Ramos (cell line): ENCODE measurements at regions not wholly inside any gene's neighbourhood (a gene's known extent, or its start where the extent isn't known, plus 50 kb on each side); places are given as distances from the start of the nearest gene placed in this dataset.

ENCODE experiments used
- in situ Hi-C: fragments of 300-500 bp; cut with MboI; formaldehyde crosslinking; loops from one replicate; pipeline ENCODE4 v1.14.3; 2022; ENCODE audit warnings: low sequenced_read_pairs; ENCODE audit not compliant: unreplicated experiment

DNA sequence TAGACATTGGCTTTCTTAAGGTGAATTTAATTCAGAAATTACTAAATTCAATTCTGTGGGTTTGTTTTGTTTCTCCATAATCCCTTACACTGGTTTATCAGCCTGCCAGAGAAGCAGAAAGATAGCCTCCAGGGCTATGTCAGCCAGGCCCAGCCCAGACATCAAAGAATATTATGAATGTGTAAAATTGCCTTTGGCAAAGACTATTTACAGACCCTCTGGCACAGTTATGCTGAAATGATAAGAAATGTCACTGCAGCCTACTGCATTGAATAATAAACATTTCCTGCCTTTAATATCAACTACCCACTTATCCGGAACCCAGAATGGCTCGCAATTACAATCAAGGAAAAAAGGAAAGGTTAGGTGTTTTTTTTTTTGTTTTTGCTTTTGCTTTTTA, 562.5 kb upstream of the LRRC4C start:
- in situ Hi-C loops, result no loop called here

DNA sequence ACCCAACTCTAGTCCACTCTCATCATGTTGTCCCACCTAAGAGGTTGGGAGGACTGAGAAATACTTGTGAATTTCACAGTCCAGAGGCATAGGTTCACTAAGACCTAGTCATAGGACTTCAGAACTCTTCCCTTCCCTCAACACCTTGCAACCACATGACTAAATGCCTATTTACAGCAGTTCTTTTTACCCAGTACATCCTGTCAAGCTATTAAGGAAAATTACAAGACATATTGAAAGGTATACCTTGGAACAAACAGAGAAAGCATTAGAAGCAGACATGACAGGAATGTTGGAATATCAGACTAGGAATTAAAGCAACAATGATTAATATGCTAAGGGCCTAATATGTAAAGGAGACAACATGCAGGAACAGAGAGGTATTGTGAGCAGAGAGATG, 563.8 kb upstream of the LRRC4C start:
- in situ Hi-C loops, result no loop called here

- in situ Hi-C loops, result loop anchor here (25.0 kb wide), 1 partner anchor 112 kb away; no protein-coding TSS in a partner anchor
Measured at GRCh38 chr11:42025121-42025803, 565.8 kb upstream of the LRRC4C start.

- in situ Hi-C loops, result loop anchor here (25.0 kb wide), 1 partner anchor 102 kb away; no protein-coding TSS in a partner anchor
Measured at GRCh38 chr11:42034826-42035225, 575.4 kb upstream of the LRRC4C start.

GRCh38 chr11:42036201-42036600, 576.7 kb upstream of the LRRC4C start:
- in situ Hi-C loops, result loop anchor here (25.0 kb wide), 1 partner anchor 101 kb away; no protein-coding TSS in a partner anchor

GRCh38 chr11:42043312-42043711, 583.9 kb upstream of the LRRC4C start:
- in situ Hi-C loops, result loop anchor here (25.0 kb wide), 1 partner anchor 94 kb away; no protein-coding TSS in a partner anchor

- in situ Hi-C loops, result loop anchor here (25.0 kb wide), 1 partner anchor 89 kb away; no protein-coding TSS in a partner anchor
Measured at GRCh38 chr11:42047637-42048555, 588.4 kb upstream of the LRRC4C start.

DNA sequence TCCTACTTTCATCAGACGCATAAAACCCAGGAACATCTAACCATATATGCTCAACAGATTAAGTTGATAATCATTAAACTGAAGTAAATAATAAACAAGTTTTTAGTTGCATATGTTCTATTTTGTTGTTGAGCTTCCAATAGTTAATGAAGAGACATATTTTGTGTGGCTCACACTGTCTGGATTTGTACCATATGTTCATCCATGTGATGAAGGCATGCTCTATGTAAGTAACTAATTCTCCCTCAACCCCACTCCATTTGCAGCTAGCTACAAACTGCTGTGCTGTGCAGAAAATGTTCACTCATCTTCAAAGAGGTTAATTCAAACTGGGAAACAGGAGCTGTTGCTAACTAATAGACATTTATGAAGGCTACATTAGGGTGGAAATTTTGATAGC, 589.7 kb upstream of the LRRC4C start:
- in situ Hi-C loops, result loop anchor here (25.0 kb wide), 1 partner anchor 88 kb away; no protein-coding TSS in a partner anchor

- in situ Hi-C loops, result loop anchor here (25.0 kb wide), 1 partner anchor 88 kb away; no protein-coding TSS in a partner anchor
Measured at GRCh38 chr11:42049650-42050049, 590.2 kb upstream of the LRRC4C start.

- in situ Hi-C loops, result no loop called here
Measured at GRCh38 chr11:42054351-42054900, 595.0 kb upstream of the LRRC4C start.

DNA sequence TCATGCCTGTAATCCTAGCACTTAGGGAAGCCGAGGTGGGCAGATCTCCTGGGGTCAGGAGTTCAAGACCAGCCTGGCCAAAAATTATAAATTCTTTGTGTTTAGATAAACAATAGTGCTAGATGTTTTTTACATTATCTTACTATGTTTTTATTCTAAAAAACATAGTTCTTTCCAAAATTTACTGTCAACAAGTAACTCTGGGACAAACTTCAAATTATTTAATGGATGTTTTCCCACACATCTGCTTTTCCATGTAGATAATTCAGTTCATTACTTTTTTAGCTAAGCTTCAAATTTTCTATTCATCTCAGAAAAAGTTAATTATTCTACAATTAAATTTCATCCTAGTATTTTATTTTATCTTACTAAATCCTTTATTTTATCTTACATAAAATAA, 596.2 kb upstream of the LRRC4C start:
- in situ Hi-C loops, result no loop called here

DNA sequence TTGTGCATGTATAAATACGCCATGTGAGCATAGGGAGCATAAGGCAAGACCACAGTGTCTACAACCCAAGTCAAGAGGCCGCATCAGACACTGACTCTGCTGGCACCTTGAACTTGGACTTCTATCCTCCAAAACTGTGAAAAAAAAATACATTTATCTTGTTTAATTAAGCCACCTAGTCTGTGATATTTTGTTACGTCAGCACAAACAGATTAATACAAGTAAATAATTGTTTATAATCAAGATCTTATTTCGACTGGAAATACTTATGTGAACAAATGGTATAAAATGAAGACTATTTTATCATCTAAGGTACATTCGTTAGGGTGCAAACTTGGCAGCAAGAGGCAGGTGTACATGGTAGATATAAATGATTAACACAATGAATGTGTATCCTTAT, 599.3 kb upstream of the LRRC4C start:
- in situ Hi-C loops, result no loop called here

- in situ Hi-C loops, result no loop called here
Measured at GRCh38 chr11:42065199-42065598, 605.7 kb upstream of the LRRC4C start.

DNA sequence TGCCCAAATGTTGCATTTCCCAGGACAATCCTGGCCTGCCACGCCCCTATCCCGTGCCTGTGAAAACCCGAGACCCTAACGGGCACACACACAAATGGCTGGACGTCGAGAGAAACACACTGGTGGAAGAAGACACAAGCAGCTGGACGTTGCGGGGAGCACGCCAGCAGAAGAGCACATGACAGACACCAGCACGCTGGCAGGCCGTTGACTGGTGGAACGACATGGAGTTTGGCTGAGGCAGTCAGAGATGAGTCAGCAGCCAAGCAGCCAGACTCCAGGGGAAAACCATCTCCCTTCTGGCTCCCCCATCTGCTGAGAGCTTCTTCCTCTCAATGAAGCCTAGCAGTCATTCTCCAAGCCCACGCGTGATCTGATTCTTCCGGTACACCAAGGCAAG, 606.7 kb upstream of the LRRC4C start:
- in situ Hi-C loops, result no loop called here

DNA sequence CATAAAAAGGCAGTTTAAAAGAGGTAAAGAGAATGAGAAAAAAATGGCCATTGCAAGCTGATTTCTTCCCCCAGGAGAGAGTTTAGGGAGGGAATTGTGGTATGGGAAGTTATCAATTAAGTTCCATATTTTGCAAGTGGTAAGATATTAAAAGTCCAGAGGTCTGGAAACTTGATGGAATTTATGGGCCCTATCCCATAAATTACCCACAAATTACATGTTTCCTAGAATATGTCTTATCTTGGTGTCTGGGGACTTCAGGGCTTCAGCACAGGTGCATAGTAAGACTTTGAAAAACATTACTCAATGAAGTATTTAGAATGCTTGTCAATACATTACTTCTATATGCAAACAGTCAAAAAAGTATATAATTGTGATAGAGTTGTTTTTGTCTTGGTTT, 614.9 kb upstream of the LRRC4C start:
- in situ Hi-C loops, result no loop called here

- in situ Hi-C loops, result no loop called here
Measured at GRCh38 chr11:42075180-42075579, 615.7 kb upstream of the LRRC4C start.

GRCh38 chr11:42077794-42078193, 618.3 kb upstream of the LRRC4C start:
- in situ Hi-C loops, result no loop called here

DNA sequence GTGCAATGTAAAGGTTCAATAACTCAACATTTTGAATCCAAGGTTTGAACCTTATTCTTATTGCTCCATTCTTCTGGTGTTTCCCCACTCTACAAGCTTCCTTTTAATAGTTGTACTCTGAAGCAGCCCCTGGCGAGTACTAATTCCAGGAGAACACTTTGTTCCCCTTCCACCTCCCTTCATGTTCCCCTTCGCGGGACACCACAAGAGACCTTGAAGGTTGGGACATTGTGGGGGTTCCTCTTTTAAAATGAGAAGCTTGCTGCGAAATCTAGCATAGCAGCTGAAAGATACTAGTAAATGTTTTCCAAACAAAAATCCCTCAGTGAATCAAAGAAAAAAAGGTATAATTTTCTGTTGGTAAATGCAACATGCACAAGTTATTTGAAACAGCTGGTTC, 626.3 kb upstream of the LRRC4C start:
- in situ Hi-C loops, result no loop called here

DNA sequence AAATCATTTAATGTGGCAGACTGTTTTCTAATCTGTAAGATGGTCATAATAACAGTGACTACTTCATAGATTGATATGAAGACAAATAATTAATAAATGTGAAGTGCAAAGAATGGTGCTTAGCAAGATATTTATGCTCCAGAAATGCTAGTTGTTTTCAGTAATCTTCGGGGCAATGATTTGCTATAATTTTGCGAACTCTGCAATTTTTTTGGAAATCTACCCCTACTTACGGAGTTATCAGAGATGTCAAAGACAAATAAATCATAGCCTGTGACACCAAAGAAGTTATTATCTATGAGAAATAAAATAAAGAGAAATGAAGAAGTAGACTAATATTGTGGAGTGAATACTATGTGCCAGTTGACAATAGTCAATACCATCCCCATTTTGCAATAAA, 634.1 kb upstream of the LRRC4C start:
- in situ Hi-C loops, result no loop called here

DNA sequence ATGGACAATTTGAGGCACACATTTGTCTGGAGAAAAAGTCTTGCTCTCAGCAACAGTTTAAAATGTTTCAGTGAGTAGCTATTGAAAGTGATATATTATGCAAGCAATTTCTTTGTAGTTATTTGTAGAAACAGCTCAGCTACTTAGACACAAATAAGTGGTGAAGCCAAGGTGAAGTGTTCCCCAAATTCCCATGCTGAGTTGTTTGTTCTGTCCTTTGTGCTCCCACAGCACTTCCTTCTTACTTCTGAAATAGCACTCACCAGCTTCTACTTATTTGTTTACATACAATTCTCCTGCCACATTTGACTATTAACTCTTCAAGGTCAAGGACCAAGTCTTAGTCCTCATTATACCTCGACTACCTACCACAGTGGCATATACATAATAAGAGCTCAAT, 638.6 kb upstream of the LRRC4C start:
- in situ Hi-C loops, result no loop called here

- in situ Hi-C loops, result no loop called here
Measured at GRCh38 chr11:42112866-42113265, 653.4 kb upstream of the LRRC4C start.
